ENCODE measurements at regions not wholly inside any gene's neighbourhood (a gene's known extent, or its start where the extent isn't known, plus 50 kb on each side); places are given as distances from the start of the nearest gene placed in this dataset.
"Not testable (repeated sequence)": the region's sequence is repeated elsewhere in the genome, so short reads cannot be mapped to it uniquely, and the experiment has no call there.

DNA sequence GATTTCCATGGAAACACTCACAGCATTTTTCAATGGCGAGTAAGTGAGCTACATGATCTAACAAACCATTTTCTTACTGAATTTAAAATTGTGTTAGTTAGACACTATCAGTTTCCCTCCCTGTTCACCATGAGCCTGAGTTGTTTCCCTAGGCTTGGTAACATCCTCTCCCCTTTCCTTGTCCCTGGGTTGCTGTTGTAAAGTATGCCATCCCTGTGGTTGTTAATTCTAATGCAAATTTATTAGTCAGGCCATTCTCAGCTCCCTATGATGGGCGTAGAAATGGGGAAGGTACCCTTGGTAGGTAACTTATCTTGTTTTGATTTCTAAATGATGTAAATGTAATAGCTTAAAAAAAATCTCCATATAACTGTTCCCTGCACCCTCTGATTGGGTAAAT lies 143.0 kb downstream of the SPATA31A6 start:
- not testable (repeated sequence) for DNase-seq

GRCh38 chr9:42335342-42335741 lies 151.9 kb downstream of the SPATA31A6 start:
- not testable (repeated sequence) for DNase-seq

- not testable (repeated sequence) for DNase-seq
Measured at GRCh38 chr9:42335984-42336657, 152.7 kb downstream of the SPATA31A6 start.

- not testable (repeated sequence) for DNase-seq
Measured at GRCh38 chr9:42338275-42338674, 154.8 kb downstream of the SPATA31A6 start.

- not testable (repeated sequence) for DNase-seq
Measured at GRCh38 chr9:42339671-42340434, 156.4 kb downstream of the SPATA31A6 start.

DNA sequence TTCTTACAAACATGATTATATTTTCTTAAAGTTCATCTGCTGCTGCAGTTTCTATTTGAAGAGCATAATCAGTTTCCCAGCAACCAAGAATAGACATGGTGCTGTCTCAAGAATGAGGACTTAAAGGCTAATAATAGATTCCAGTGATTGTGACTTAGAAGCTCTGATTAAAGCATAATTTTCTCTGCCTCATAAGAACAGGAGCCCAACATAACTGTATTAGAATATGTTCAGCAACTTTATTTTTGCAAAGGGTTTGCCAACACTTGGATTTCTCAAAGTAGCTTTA lies 156.9 kb downstream of the SPATA31A6 start:
- DNase-seq, result not testable (repeated sequence)

DNA sequence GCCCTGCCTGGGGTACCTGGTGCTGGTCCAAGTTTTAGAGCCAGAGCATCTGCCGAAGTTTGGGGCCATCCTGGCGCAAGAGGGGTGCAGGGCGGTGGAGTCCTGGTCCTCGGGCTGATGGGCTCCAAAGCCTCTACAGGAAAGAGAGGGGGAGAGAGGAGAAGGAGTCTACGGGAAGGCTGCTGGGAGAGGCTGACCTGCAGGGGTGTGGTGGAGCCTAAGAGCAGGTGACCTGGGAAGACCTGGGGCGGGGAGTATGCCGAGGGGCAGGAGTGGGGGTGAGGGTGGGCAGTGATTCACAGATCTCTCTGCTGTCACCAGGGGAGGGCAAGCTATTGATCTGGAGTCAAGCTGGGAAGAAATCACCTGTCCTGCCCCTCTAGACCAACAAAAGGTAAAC lies 158.4 kb downstream of the SPATA31A6 start:
- DNase-seq, result not testable (repeated sequence)

DNA sequence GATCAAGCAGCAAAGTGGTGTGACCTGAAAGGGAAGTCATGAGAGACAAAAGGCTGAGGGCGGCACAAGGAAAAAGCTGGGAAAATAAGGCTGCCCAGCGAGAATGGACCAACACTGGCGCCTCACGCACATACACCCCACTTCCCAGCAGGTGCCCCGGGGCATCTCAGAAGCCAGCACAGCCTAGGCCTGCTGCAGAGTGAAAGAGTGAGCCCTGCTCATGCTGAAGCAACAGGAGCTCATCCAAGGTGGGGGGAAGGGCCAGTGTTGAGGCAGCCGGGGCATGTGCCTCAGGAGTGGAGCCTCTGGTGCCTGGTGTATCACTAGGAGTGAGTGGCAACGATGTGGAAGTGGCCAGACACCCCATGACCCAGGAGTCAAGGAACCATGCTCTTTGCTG lies 158.8 kb downstream of the SPATA31A6 start:
- not testable (repeated sequence) for DNase-seq

- DNase-seq, result not testable (repeated sequence)
Measured at GRCh38 chr9:42344508-42344907, 161.0 kb downstream of the SPATA31A6 start.

- DNase-seq, result not testable (repeated sequence)
Measured at GRCh38 chr9:42346916-42347315, 163.5 kb downstream of the SPATA31A6 start.

DNA sequence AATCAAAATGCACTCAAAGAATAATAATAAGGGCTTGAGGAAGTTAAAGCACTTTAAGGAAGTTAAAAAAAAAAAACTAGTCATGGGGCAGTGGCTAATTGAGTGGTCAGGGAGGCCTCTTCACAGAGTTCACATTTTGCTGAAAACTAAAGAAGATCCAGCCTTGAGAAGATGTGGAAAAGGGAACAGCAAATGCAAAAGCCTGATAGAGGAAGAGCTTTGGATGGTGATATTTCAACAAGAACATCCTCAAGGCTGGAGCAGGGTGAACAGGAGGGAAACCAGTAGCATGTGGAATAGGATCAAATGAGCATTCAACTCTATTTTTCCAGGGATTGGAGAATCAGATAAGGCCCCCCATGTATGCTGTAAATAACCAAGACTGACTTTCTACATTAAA lies 165.7 kb downstream of the SPATA31A6 start:
- DNase-seq, result not testable (repeated sequence)

DNA sequence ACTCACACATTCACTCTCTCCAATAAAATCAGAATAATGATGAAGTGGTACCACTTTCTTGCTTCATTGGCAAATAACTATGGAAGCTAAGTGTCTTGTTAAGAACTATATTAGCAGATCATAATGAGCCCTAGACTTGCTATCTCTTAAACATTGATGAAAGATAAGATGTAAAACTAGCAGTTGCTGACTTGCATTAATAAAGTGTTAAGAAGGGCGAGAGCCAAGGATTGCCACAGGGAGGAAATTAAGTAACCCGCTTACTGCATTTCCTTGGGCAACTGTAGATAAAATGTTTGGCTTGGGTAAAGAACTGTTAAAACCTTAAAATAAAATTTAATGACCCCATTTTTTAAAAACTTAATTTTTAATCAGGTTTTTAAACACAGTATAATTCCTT lies 167.0 kb downstream of the SPATA31A6 start:
- DNase-seq, result not testable (repeated sequence)

DNA sequence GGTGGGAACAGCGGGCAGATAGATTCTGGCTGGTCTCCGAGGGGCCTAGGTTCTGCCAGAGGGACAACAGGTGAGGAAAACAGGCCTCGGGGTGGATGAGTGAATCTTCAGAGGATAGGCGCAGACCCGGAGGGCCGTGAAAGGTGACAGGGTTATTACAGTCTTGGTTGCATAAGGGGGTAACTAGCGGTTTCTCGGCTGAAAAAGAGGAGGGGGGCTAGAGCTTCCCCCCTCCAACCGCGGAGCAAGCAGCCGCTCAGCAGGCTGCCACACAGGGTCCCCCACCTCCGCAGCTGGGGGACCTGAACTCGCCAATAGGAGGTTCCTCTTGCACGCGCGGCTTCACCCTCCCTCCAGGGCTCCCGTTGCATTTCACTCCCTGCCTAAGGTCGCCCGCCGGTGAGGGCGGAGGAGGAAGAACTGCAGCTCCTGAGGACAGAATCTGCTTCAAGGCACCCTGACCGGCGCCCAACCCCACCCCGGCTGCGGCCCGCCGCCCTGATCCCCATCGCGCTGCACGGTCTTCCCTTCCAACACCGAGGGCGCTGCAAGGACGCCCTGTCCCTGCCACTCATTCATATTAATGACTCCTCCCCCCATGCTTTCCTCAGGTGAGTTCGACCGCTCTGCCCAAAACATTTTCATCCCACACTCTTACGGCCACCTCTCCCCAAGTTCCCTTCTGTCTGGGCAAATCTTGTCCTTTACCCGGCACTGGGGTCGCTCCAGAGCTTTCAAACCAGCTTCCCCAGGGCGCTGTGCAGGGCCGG lies 174.3 kb downstream of the SPATA31A6 start:
- DNase-seq, result not testable (repeated sequence)

- not testable (repeated sequence) for DNase-seq
Measured at GRCh38 chr9:42358626-42359247, 175.3 kb downstream of the SPATA31A6 start.

DNA sequence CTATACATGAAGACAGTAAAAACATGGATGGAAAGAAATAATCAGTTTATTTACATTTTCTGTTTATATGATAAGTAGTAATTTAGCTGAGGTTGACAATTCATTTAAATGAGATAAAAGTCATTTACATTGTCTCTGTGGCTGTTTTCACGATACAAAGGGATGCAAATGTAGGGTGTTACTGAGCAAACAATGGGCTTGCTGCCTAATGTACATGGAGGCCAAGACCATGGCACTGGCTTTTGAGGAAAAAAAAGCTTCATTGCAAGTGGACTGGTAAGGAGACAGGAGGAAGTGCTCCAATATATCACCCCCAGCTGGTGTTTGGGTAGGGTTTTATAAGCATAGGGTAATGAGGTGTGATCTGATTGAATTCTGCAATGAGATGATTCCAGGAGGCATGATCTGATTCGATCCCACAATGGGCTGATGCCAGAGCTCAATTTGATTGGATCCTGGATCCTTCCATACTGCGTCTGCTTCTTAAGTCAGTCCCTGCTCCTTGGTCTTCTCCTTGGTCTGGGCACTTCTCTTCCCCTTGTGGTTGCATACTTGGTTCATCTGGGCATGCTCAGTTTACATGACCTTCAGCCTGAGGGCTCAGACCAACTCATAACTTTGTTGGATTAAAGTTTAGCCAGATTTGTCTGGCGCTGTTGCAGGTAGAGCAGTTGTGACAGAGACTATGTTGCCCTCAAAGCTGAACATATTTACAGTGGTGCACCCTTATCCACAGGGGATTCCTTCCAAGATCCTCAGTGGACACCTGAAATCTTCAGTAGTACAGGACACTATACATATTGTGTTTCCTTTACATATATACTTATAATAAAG lies 181.2 kb downstream of the SPATA31A6 start:
- not testable (repeated sequence) for DNase-seq

- DNase-seq, result not testable (repeated sequence)
Measured at GRCh38 chr9:42365244-42365945, 181.9 kb downstream of the SPATA31A6 start.

DNA sequence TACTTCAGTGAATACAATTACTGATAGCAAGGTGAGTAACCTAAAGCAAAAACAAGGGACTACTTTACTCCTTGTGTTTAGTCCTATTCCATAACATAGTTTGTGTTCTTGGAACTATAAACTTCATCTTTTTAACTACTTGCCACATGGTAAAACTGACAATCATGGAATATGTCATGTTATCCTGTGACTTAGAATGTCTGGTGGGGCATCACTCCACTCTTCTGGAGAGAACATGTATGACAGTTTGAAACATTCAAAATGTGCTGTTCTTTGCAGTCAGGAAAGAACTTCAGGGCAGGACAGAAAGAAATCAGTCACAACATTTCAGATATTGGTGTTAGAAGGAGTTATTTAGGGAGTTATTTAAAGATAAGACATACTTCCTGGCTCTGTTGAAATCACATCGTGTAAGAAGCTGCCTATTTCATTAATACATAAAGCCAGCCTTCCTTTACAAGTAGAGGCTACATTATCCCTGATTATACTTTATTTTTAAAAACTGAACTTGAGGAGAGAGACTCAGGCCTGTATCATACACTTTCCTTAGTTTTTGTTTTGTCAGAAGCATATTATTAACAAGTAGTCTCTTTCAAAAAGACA lies 184.9 kb downstream of the SPATA31A6 start:
- not testable (repeated sequence) for DNase-seq

DNA sequence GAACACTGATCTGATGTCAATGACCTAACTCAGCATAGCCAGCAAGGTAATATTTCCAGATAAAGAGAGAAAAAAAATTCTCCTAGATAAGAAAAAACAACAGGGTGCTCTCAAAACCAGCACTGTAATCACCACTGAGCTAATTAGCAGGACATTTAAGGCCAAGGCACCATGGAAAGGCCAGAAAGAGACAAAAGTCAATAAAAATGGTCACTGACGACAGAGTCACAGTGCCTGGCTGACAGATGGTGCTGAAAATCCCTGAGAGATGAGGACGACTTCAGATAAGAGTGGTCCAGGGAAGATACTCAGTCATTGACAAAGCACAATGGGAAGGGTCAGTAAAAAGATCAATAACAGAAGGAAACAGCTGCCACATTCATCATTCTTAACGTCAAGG lies 186.7 kb downstream of the SPATA31A6 start:
- not testable (repeated sequence) for DNase-seq

- not testable (repeated sequence) for DNase-seq
Measured at GRCh38 chr9:42371417-42371816, 188.0 kb downstream of the SPATA31A6 start.

GRCh38 chr9:42377530-42378417 lies 194.3 kb downstream of the SPATA31A6 start:
- not testable (repeated sequence) for DNase-seq
